B cell (primary cell): ENCODE measurements at regions not wholly inside any gene's neighbourhood (a gene's known extent, or its start where the extent isn't known, plus 50 kb on each side); places are given as distances from the start of the nearest gene placed in this dataset.

ENCODE experiments used
- ATAC-seq: fragments of 200-7000 bp; cut with Tn5 transposase; one replicate; pipeline ENCODE4 v1.10.0; 2021; ENCODE audit warnings: low read depth, mild to moderate bottlenecking, moderate number of reproducible peaks, moderate library complexity
- CTCF ChIA-PET: fragments of 350-600 bp; sonication (Branson Sonifier 250); formaldehyde crosslinking; loops from one replicate; lab custom pipeline; 2021; ENCODE audit warnings: antibody characterized with exemption, inconsistent platforms; lab: Charles Lee
- POLR2A ChIA-PET: fragments of 350-600 bp; sonication (Branson Sonifier 250); formaldehyde crosslinking; loops from one replicate; lab custom pipeline; 2021; ENCODE audit warnings: antibody characterized with exemption; lab: Charles Lee
- DNase-seq: peaks from one replicate; pipeline ENCODE4 v3.0.0; 2013
- H2AFZ ChIP-seq: 2 replicates; pipeline ENCODE4 v1.6.1; 2012; ENCODE audit warnings: mild to moderate bottlenecking, low read depth, low read length; ENCODE audit not compliant: insufficient read depth, poor library complexity, severe bottlenecking
- H3K27ac ChIP-seq, 2 donors: 1 replicate in 1 of 2; 2 replicates in 1 of 2; pipeline ENCODE4 v1.5.1; 2012 to 2013; ENCODE audit warnings: low read length in 2 of 2, mild to moderate bottlenecking in 2 of 2, moderate library complexity in 1 of 2
- H3K27me3 ChIP-seq, 4 experiments: fragments of 200-600 bp in 1 of 4; sonication (generic) in 1 of 4; replicated peaks in 1 of 4; 1 replicate in 2 of 4; 2 replicates in 2 of 4; pipeline versions ENCODE4 v1.6.1 to v1.7.0; 2013 to 2016; ENCODE audit warnings: low read length in 3 of 4, mild to moderate bottlenecking in 2 of 4, mixed read lengths in 1 of 4, moderate library complexity in 1 of 4; ENCODE audit not compliant: insufficient read depth in 4 of 4, control insufficient read depth in 3 of 4; ENCODE audit errors: control extremely low read depth in 1 of 4
- H3K36me3 ChIP-seq, 2 experiments: replicated peaks in 1 of 2; 1 replicate in 1 of 2; 2 replicates in 1 of 2; pipeline versions ENCODE4 v1.6.1 to v1.7.1; 2013; ENCODE audit warnings: low read length in 1 of 2; ENCODE audit not compliant: insufficient read depth in 2 of 2, control insufficient read depth in 1 of 2; ENCODE audit errors: control extremely low read depth in 1 of 2, extremely low read depth in 1 of 2
- H3K4me1 ChIP-seq, 2 donors: fragments of 200-600 bp in 1 of 2; sonication (generic) in 1 of 2; 1 replicate in 1 of 2; 2 replicates in 1 of 2; pipeline versions ENCODE4 v1.5.1 to v1.6.1; 2013 to 2017; ENCODE audit warnings: low read length in 2 of 2; ENCODE audit not compliant: control insufficient read depth in 2 of 2, insufficient read depth in 2 of 2
- H3K4me2 ChIP-seq: replicated peaks from 2 replicates; pipeline ENCODE3; 2012; ENCODE audit warnings: mild to moderate bottlenecking, low read depth, low read length; ENCODE audit not compliant: poor library complexity, severe bottlenecking
- H3K4me3 ChIP-seq, 5 experiments: fragments of 200-600 bp in 1 of 5; sonication (generic) in 1 of 5; 1 replicate in 3 of 5; 2 replicates in 2 of 5; pipeline versions ENCODE4 v1.5.1 to v1.7.0; 2011 to 2016; ENCODE audit warnings: low read length in 4 of 5, mild to moderate bottlenecking in 4 of 5, low read depth in 2 of 5, control low read depth in 1 of 5, moderate library complexity in 1 of 5; ENCODE audit not compliant: insufficient read depth in 1 of 5; ENCODE audit errors: control extremely low read depth in 1 of 5, extremely low read depth in 1 of 5
- H3K79me2 ChIP-seq: fragments of 200-600 bp; sonication (generic); one replicate; pipeline ENCODE4 v1.6.0; 2016; ENCODE audit warnings: low read length; ENCODE audit not compliant: control insufficient read depth, insufficient read depth
- H3K9ac ChIP-seq: fragments of 200-600 bp; sonication (generic); 2 replicates; pipeline ENCODE4 v1.6.1; 2017; ENCODE audit warnings: mild to moderate bottlenecking, low read length, moderate library complexity
- H3K9me3 ChIP-seq, 3 donors: one replicate each; pipeline versions ENCODE4 v1.6.1 to v1.7.1; 2013; ENCODE audit warnings: low read length in 2 of 3; ENCODE audit not compliant: control insufficient read depth in 2 of 3, insufficient read depth in 1 of 3; ENCODE audit errors: control extremely low read depth in 1 of 3
- H4K20me1 ChIP-seq: 2 replicates; pipeline ENCODE4 v1.6.0; 2012; ENCODE audit warnings: mild to moderate bottlenecking, low read length; ENCODE audit not compliant: insufficient read depth, control insufficient read depth, poor library complexity, severe bottlenecking
- H3K27ac Mint-ChIP-seq: one replicate; pipeline ENCODE4 v1.8.0; 2021; ENCODE audit warnings: mixed read lengths
- H3K27me3 Mint-ChIP-seq: one replicate; pipeline ENCODE4 v1.8.0; 2021; ENCODE audit warnings: mixed read lengths
- H3K4me1 Mint-ChIP-seq: one replicate; pipeline ENCODE4 v1.8.0; 2021; ENCODE audit warnings: mixed read lengths
- H3K4me3 Mint-ChIP-seq: one replicate; pipeline ENCODE4 v1.8.0; 2021; ENCODE audit warnings: mixed read lengths
- H3K9me3 Mint-ChIP-seq: one replicate; pipeline ENCODE4 v1.8.0; 2022; ENCODE audit warnings: mixed read lengths; ENCODE audit not compliant: insufficient read depth
- CTCF ChIP-seq: fragments of 200-600 bp; IDR thresholded peaks from one replicate; pipeline ENCODE4 v1.8.0; 2022; ENCODE audit warnings: antibody characterized with exemption, mild to moderate bottlenecking
- EZH2 ChIP-seq: IDR thresholded peaks from 2 replicates; pipeline ENCODE4 v1.6.1; 2012; ENCODE audit warnings: borderline replicate concordance, low read depth, mild to moderate bottlenecking, moderate library complexity, low read length; ENCODE audit not compliant: insufficient read depth, poor library complexity, severe bottlenecking
- WGBS: methylation state at CpG from one replicate; pipeline ENCODE4 v1.1.5; 2013; ENCODE audit warnings: missing lambda C conversion rate; ENCODE audit not compliant: insufficient coverage; 5-methylcytosine and 5-hydroxymethylcytosine counted together
- intact Hi-C: fragments of 100-400 bp; cut with micrococcal nuclease; formaldehyde crosslinking; loops from one replicate; pipeline ENCODE4 v1.10.0; 2022

GRCh38 chr3:68479779-68480178 lies 452.6 kb downstream of the TAFA4 start:
- H3K4me3 ChIP-seq, result no peak overlapping the region
- DNase-seq (no peak), ATAC-seq (no peak)
- WGBS, result 75% methylated on average over 1 of the region's 3 CpGs
- no peak overlapping the region for H3K4me2 ChIP-seq
- H3K27me3 Mint-ChIP-seq, result no peaks in the 10 kb centered on the region
- no peak overlapping the region for H3K4me3 Mint-ChIP-seq
- no peaks in the 10 kb centered on the region for H3K9me3 Mint-ChIP-seq
- H3K9ac ChIP-seq, result no peak overlapping the region
- H3K27me3 ChIP-seq, result no peaks in the 10 kb centered on the region
- H4K20me1 ChIP-seq, result no peaks in the 10 kb centered on the region
- intact Hi-C loops, result no loop called here
- H3K4me1 Mint-ChIP-seq, result no peaks in the 10 kb centered on the region
- no peaks in the 10 kb centered on the region for H3K79me2 ChIP-seq
- H3K27ac ChIP-seq, result no peak overlapping the region
- no peaks in the 10 kb centered on the region for H3K4me1 ChIP-seq
- ChIA-PET CTCF (no interaction called here), POLR2A (no interaction called here)
- no peaks in the 10 kb centered on the region for H3K9me3 ChIP-seq
- no peak overlapping the region for H3K27ac Mint-ChIP-seq
- H2AFZ ChIP-seq, result no peak overlapping the region
- TF ChIP-seq CTCF (no peak), EZH2 (no peak)
- no peaks in the 10 kb centered on the region for H3K36me3 ChIP-seq

- no peaks in the 10 kb centered on the region for H3K27me3 Mint-ChIP-seq
Measured at GRCh38 chr3:68468695-68469375, 463.5 kb downstream of the TAFA4 start.

More at GRCh38 chr3:68468695-68469375, 463.5 kb downstream of the TAFA4 start:
- Mint-ChIP-seq H3K4me3 (no peak overlapping the region), H3K27ac (no peak overlapping the region), H3K4me1 (no peaks in the 10 kb centered on the region), H3K9me3 (no peaks in the 10 kb centered on the region)
- DNase-seq (no peak), ATAC-seq (no peak)
- WGBS, result no CpG with 5 or more reads among the region's 3 CpGs
- H3K79me2 ChIP-seq, result no peaks in the 10 kb centered on the region
- intact Hi-C loops, result no loop called here
- H3K27ac ChIP-seq, result no peak overlapping the region
- no peaks in the 10 kb centered on the region for H3K27me3 ChIP-seq
- peaks cover 0 to 9% (median 0%) of the 10 kb centered on the region in 3 donors for H3K9me3 ChIP-seq
- ChIA-PET CTCF (no interaction called here), POLR2A (no interaction called here)
- TF ChIP-seq CTCF (no peak), EZH2 (no peak)
- no peak overlapping the region for H2AFZ ChIP-seq
- H4K20me1 ChIP-seq, result no peaks in the 10 kb centered on the region
- H3K9ac ChIP-seq, result no peak overlapping the region
- no peak overlapping the region for H3K4me2 ChIP-seq
- H3K4me1 ChIP-seq, result no peaks in the 10 kb centered on the region
- no peak overlapping the region for H3K4me3 ChIP-seq
- H3K36me3 ChIP-seq, result no peaks in the 10 kb centered on the region
